GM23248 (cell line): ENCODE measurements at regions not wholly inside any gene's neighbourhood (a gene's known extent, or its start where the extent isn't known, plus 50 kb on each side); places are given as distances from the start of the nearest gene placed in this dataset.
"Not testable (repeated sequence)": the region's sequence is repeated elsewhere in the genome, so short reads cannot be mapped to it uniquely, and the experiment has no call there.

ENCODE experiments used
- DNase-seq: peaks from one replicate; pipeline ENCODE4 v3.0.0-alpha.2; 2015
- H2AFZ ChIP-seq: fragments of 200-600 bp; sonication (generic); 2 replicates; pipeline ENCODE4 v1.6.1; 2016; ENCODE audit warnings: antibody characterized with exemption
- H3F3A ChIP-seq: fragments of 200-600 bp; sonication (generic); 2 replicates; pipeline ENCODE4 v1.6.1; 2016; ENCODE audit warnings: mild to moderate bottlenecking, antibody characterized with exemption, mixed run types; ENCODE audit not compliant: insufficient read depth
- H3K27ac ChIP-seq: fragments of 200-600 bp; sonication (generic); 2 replicates; pipeline ENCODE4 v1.5.1; 2016; ENCODE audit warnings: mild to moderate bottlenecking
- H3K27me3 ChIP-seq: fragments of 200-600 bp; sonication (generic); replicated peaks from 2 replicates; pipeline ENCODE4 v1.6.1; 2016; ENCODE audit warnings: mild to moderate bottlenecking; ENCODE audit not compliant: insufficient read depth
- H3K36me3 ChIP-seq: fragments of 200-600 bp; sonication (generic); 2 replicates; pipeline ENCODE4 v1.6.1; 2016; ENCODE audit warnings: low read depth, mild to moderate bottlenecking
- H3K4me1 ChIP-seq: fragments of 200-600 bp; sonication (generic); 2 replicates; pipeline ENCODE4 v1.6.1; 2016; ENCODE audit warnings: mild to moderate bottlenecking; ENCODE audit not compliant: insufficient read depth
- H3K4me2 ChIP-seq: fragments of 200-600 bp; sonication (generic); one replicate; pipeline ENCODE4 v1.6.1; 2016; ENCODE audit warnings: mild to moderate bottlenecking; ENCODE audit not compliant: unreplicated experiment
- H3K4me3 ChIP-seq: fragments of 200-600 bp; sonication (generic); 2 replicates; pipeline ENCODE4 v1.5.1; 2016; ENCODE audit warnings: mild to moderate bottlenecking
- H3K79me2 ChIP-seq: fragments of 200-600 bp; sonication (generic); 2 replicates; pipeline ENCODE4 v1.6.1; 2016; ENCODE audit warnings: mild to moderate bottlenecking; ENCODE audit not compliant: insufficient read depth
- H3K9ac ChIP-seq: fragments of 200-600 bp; sonication (generic); 2 replicates; pipeline ENCODE4 v1.6.1; 2016; ENCODE audit warnings: mild to moderate bottlenecking
- H3K9me2 ChIP-seq: fragments of 200-600 bp; sonication (generic); 2 replicates; pipeline ENCODE4 v1.6.1; 2016; ENCODE audit warnings: mixed run types, mild to moderate bottlenecking, moderate library complexity; ENCODE audit not compliant: insufficient read depth
- H3K9me3 ChIP-seq: fragments of 200-600 bp; sonication (generic); one replicate; pipeline ENCODE4 v1.6.1; 2017; ENCODE audit warnings: low read depth
- H4K20me1 ChIP-seq: fragments of 200-600 bp; sonication (generic); 2 replicates; pipeline ENCODE4 v1.6.0; 2016; ENCODE audit not compliant: insufficient read depth
- EZH2 ChIP-seq: fragments of 200-600 bp; sonication (generic); IDR thresholded peaks from 2 replicates; pipeline ENCODE4 v1.6.1; 2018; ENCODE audit warnings: antibody characterized with exemption, mild to moderate bottlenecking; ENCODE audit not compliant: insufficient read depth, poor library complexity, severe bottlenecking
- EZH2phosphoT487 ChIP-seq: fragments of 200-600 bp; sonication (generic); IDR thresholded peaks from 2 replicates; pipeline ENCODE4 v1.6.1; 2018; ENCODE audit warnings: antibody characterized with exemption, moderate library complexity, mild to moderate bottlenecking, low read depth; ENCODE audit not compliant: insufficient read depth
- WGBS, 2 experiments: methylation state at CpG; one replicate each; pipeline ENCODE4 v1.1.6; 2015 to 2017; ENCODE audit warnings: low lambda C conversion rate in 2 of 2, low coverage in 1 of 2; ENCODE audit errors: missing lambda C conversion rate in 2 of 2; 5-methylcytosine and 5-hydroxymethylcytosine counted together
- in situ Hi-C: fragments of 300-500 bp; cut with MboI; formaldehyde crosslinking; loops from 2 replicates; pipeline ENCODE4 v1.15.0; 2020

DNA sequence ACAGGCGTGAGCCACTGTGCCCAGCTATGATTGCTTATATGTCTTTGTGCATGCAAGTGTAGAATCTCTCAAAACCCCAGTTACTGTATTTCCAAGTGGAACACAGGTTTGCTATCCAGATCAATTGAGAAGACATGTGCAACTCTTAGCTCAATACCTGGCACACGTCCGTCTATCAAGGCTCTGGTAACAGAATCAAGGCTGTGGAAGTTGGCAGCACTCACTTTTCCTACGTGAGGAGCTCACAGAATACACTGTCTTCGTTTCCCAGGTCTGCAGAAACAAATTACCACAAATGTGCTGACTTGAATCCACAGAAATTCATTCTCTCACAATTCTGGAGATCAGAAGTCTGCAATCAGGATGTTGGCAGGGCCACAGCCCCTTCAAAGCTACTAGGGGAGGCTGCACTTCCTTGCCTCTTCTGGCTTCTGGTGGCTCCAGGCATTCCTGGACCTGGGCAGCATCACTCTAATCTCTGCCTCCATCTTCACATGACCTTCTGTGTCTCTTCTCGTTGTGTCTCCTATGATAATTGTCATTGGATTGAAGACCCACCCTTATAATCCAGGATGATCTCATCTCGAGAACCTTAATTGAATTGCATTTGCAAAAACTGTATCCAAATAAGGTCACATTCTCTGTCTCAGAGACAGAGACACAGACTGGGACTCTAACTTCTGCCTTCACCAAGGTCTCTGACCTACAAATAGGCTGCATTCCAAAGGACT, 84.8 kb upstream of the C7orf33 start:
- no peak overlapping the region for H3K4me3 ChIP-seq
- H3K36me3 ChIP-seq, result no peaks in the 10 kb centered on the region
- TF ChIP-seq EZH2 (no peak), EZH2phosphoT487 (no peak)
- no peaks in the 10 kb centered on the region for H3F3A ChIP-seq
- H2AFZ ChIP-seq, result no peak overlapping the region
- H4K20me1 ChIP-seq, result no peaks in the 10 kb centered on the region
- no peaks in the 10 kb centered on the region for H3K4me1 ChIP-seq
- no peak overlapping the region for H3K4me2 ChIP-seq
- 26 to 30% methylated on average over 7 of the region's 7 CpGs for WGBS, 2 experiments
- no peak for DNase-seq
- H3K9me2 ChIP-seq, result no peaks in the 10 kb centered on the region
- peaks cover 21% of the 10 kb centered on the region for H3K27me3 ChIP-seq
- no peak overlapping the region for H3K27ac ChIP-seq
- no peak overlapping the region for H3K9ac ChIP-seq
- no peaks in the 10 kb centered on the region for H3K79me2 ChIP-seq
- in situ Hi-C loops, result loop anchor here (10.0 kb wide), 1 partner anchor 459 kb away; no protein-coding TSS in a partner anchor
- H3K9me3 ChIP-seq, result no peaks in the 10 kb centered on the region

- H3K27me3 ChIP-seq, H3F3A ChIP-seq, H3K4me3 ChIP-seq, H3K4me2 ChIP-seq, H4K20me1 ChIP-seq, DNase-seq, H3K9me3 ChIP-seq, H3K9me2 ChIP-seq, H3K9ac ChIP-seq, H2AFZ ChIP-seq, H3K27ac ChIP-seq, H3K79me2 ChIP-seq, H3K4me1 ChIP-seq, H3K36me3 ChIP-seq: not testable (repeated sequence)
- in situ Hi-C loops, result loop anchor here (10.0 kb wide), 1 partner anchor 458 kb away; no protein-coding TSS in a partner anchor
- WGBS, 2 experiments, result 83 to 86% methylated on average over 7 of the region's 7 CpGs
Measured at GRCh38 chr7:148507064-148507573, 83.4 kb upstream of the C7orf33 start.

GRCh38 chr7:148507787-148508186, 82.8 kb upstream of the C7orf33 start:
- Histone ChIP-seq H3K79me2 (no peaks in the 10 kb centered on the region), H3K27ac (no peak overlapping the region), H3K4me2 (no peak overlapping the region), H4K20me1 (no peaks in the 10 kb centered on the region), H3K9me2 (no peaks in the 10 kb centered on the region), H3K9me3 (no peaks in the 10 kb centered on the region), H2AFZ (no peak overlapping the region), H3F3A (no peaks in the 10 kb centered on the region), H3K4me1 (no peaks in the 10 kb centered on the region), H3K27me3 (peaks cover 9% of the 10 kb centered on the region; the same call in 1 of the 2 replicates), H3K9ac (no peak overlapping the region), H3K36me3 (no peaks in the 10 kb centered on the region), H3K4me3 (no peak overlapping the region)
- DNase-seq, result no peak
- WGBS, 2 experiments, result 61 to 69% methylated on average over 7 of the region's 7 CpGs
- in situ Hi-C loops, result loop anchor here (10.0 kb wide), 1 partner anchor 457 kb away; no protein-coding TSS in a partner anchor
- no peak for TF ChIP-seq EZH2phosphoT487
- no peak for TF ChIP-seq EZH2

DNA sequence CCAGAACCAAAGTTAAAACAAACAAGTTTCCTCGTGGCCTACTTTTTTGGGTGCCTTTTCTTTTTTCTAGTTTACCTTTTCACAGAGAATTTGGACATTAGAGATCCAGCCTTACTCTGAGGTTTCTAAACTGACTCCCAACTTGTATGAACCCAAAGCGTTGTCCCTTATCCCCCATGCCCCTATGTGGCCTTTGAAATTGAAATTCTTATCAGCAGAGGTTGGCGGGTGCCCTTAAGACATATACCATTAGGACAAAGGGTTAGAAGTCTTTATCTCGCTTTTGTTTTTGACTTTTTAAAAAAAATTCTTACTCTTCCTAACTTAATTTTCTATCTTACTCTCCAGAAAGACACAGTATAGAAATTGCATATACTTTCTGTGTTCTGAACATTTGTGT, 76.3 kb upstream of the C7orf33 start:
- H3K9me3 ChIP-seq, result no peaks in the 10 kb centered on the region
- H4K20me1 ChIP-seq, result no peaks in the 10 kb centered on the region
- WGBS, 2 experiments, result 29 to 30% methylated on average over 4 of the region's 4 CpGs
- no peaks in the 10 kb centered on the region for H3K4me1 ChIP-seq
- no peak overlapping the region for H3K4me3 ChIP-seq
- no peak overlapping the region for H3K27ac ChIP-seq
- in situ Hi-C loops, result no loop called here
- no peaks in the 10 kb centered on the region for H3K79me2 ChIP-seq
- no peak for DNase-seq
- 0 out of 2 replicates have a peak, but pooled peaks cover 4% of the 10 kb centered on the region for H3K27me3 ChIP-seq
- H2AFZ ChIP-seq, result no peak overlapping the region
- no peaks in the 10 kb centered on the region for H3K36me3 ChIP-seq
- no peak overlapping the region for H3K4me2 ChIP-seq
- no peaks in the 10 kb centered on the region for H3K9me2 ChIP-seq
- TF ChIP-seq EZH2phosphoT487, result no peak
- TF ChIP-seq EZH2, result no peak
- no peaks in the 10 kb centered on the region for H3F3A ChIP-seq
- no peak overlapping the region for H3K9ac ChIP-seq
